AG08396 (cell line): ENCODE measurements at regions not wholly inside any gene's neighbourhood (a gene's known extent, or its start where the extent isn't known, plus 50 kb on each side); places are given as distances from the start of the nearest gene placed in this dataset.
"Not testable (repeated sequence)": the region's sequence is repeated elsewhere in the genome, so short reads cannot be mapped to it uniquely, and the experiment has no call there.

Source experiments
- DNase-seq: peaks from one replicate; pipeline ENCODE4 v3.0.0; 2012; ENCODE audit warnings: low spot score, mixed read lengths

DNA sequence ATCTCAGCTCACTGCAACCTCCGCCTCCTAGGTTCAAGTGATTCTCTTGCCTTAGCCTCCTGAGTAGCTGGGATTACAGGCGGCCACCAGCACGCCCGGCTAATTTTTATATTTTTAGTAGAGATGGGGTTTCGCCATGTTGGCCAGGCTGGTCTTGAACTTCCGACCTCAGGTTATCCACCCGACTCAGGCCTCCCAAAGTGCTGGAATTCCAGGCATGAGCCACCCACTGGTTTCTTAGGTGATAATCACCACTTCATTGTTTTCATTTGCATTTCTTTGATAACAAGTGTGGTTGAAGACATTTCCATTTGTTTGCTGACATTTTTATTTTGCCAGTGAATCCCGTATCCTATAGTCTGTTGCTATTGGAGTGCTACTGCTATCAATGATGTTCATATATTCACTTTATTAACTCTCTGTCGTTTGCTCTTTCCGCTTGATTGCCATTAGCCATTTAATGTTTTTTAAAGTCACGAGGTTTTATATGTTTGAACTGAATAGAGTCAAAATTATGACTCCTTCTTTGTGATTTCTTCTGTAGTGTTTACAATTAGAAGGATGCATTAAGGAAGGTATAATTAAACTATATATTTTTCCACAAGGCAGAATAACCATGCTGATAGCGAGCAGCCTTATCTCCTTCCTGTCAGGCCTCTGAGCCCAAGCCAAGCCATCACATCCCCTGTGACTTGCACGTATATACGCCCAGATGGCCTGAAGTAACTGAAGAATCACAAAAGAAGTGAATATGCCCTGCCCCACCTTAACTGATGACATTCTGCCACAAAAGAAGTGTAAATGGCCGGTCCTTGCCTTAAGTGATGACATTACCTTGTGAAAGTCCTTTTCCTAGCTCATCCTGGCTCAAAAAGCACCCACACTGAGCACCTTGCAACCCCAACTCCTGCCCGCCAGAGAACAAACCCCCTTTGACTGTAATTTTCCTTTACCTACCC, 87.3 kb upstream of the DAPK1 start:
- not testable (repeated sequence) for DNase-seq

DNA sequence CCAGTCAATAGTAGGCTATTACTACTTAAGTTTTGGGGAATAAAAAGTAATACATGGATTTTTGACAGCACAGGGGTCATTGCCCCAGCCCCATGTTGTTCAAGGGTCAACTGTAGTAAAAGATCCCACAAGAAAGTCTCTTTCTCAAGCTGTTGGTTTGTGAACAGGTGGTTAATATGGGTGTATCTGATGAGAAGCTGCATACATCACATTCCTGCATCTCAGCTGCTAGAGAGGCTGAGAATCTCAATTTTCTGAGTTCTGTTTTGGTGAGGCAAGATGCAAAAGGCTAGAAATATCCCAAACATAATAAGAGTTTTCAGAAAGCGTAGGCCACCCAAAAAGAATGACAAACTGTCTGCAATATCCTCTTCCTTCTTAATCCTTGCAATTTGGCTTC, 76.8 kb upstream of the DAPK1 start:
- no peak for DNase-seq

DNA sequence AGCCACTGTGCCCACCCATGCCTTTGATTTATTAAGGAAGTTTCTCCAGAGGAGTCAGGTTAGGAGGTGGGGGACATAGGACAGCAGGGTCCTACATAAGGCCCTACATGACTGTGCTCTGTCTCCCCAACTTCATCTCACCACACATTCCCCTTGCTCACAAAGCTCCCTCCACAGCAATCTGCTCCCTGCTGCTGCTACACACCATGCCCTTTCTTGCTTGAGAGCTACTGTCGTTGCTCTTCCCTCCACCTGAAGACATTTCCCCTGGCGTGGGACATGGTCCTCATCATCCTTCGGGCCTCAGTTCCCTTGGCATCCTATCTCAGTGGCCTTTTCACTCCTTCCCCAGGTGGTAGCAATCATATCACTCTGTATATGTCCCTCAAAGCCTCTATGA, 75.9 kb upstream of the DAPK1 start:
- no peak for DNase-seq

DNA sequence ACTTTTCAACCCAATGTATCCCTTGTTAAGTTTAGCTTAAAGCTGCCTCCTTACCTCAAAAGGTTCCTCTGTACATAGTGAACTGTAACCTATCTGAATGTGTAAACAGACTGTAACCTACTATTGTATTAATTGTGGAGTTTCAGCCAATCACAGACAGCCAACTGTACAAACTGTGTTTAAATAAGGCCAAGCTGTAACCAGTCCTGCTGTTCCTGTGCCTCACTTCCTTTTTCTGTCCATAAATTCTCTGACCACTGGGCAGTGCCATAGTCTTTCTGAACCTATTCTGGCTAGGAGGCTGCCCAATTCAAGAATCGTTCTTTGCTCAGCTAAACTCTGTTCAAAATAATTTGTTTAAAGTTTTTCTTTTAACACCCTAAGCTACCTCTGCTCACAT, 74.7 kb upstream of the DAPK1 start:
- DNase-seq, result no peak

DNA sequence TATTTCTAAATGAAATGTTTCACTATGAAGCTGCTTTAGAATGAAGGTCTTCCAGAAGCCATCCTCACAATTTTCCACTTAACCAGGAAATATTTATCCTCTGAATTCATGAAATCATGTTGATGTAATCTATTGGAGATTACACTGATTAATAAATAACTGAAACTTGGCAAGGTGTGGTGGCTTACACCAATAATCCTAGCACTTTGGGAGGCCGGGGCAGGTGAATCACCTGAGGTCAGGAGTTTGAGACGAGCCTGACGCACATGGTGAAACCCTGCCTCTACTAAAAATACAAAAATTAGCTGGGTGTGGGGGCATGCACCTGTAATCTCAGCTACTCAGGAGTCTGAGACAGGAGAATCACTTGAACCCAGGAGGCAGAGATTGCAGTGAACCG, 73.8 kb upstream of the DAPK1 start:
- DNase-seq, result not testable (repeated sequence)

DNA sequence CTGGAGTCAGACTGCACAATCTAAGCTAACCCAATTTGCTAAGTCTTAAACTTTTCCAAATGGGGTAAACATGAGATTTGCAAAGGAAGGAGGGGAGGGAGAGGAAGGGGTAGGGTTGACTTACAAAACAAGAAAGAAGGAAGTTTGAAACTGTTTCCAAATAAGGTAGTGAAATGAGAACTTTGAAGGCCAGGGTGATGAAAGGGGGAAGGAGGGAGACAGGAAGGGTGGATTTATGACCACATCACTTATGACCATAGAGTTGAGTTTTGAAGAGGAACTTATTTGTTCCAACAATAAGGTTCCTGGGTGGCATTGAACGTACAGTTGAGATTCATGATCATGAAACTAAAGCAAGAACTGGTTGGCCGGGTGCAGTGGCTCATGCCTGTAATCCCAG, 72.5 kb upstream of the DAPK1 start:
- no peak for DNase-seq

DNA sequence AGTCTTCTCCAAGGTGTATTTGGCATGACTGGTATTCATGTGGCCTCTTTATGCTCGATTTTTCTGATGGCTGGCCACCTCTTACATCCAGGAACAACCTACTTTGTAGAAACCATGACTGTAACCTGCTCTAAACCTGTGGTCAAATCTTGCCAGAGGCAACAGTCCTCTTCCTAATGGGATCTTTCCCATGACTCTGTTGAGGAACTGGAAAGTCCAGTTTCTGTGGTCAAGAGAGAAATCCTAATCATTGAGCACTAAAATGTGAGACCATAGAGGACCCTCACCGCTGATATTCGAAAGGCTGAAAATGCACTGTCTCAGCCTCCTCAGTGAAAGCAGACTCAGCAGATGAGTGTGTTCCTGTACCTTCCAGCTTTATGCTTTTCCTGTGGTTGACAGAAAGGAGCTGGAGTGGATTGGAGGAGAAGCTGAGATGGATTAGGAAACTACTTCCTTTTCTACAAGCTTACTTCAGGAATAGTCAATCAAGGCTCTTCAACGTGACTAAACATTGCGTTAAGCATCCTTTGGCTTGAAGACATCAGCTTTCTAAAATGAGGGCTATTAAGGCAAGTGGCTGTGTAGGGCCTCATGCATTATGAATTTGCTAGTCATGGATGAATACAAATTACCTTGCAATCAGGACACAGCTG, 69.7 kb upstream of the DAPK1 start:
- DNase-seq, result no peak

DNA sequence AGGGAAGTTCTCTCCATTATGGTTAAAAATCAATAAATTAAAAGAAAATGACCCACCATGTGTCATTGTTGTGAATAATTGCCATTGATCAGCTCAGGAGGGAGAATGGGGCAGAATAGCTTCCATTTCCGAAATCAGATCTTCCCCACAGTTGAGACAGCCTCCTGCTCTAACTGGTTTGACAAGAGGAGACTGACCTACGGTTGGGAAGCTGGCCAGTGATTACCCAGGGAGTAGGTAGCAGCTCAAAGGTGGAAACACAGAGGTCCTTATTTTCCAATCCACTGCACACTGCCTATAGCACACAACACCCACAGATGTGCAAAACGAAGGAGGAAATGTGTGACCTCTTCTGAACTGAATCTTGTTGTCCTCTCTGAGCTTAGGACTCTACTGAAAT, 69.0 kb upstream of the DAPK1 start:
- DNase-seq, result no peak

DNA sequence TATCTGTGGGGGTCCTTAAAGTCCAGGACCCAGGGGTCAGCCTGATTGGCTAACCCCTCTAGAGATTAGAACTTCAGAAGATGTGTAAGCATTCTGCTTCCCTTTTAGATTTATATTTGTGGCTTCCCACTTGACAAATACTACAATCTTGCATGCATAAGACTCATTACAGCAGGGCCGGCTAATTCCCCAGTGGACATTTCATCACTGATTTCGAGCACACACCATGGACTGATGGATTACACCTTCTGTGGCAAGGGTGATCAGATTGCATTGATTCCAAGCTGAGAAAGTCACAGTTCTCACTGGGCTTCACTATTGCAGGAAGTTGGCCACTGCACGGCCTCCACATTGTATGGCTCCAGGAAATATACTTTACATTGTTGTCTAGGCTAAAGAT, 65.8 kb upstream of the DAPK1 start:
- DNase-seq, result no peak

DNA sequence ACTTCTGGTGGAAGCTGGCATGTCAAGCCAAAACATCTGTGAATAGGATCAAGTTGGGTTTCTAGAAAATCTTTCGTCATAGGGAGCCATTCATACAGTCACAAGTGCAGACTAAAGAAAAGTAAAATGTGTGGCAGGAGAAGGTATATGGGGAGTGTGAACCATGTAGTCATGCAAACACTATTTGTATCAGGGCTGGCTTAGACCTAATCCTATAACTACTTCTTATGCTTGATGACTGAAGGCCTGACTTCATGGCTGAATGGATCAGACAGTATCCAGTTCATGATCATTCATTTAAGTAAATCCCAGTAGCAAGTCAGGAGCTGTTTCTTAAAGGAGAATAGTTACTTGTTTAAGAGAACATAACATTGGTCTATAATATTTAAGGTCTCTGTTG, 63.8 kb upstream of the DAPK1 start:
- no peak for DNase-seq

DNA sequence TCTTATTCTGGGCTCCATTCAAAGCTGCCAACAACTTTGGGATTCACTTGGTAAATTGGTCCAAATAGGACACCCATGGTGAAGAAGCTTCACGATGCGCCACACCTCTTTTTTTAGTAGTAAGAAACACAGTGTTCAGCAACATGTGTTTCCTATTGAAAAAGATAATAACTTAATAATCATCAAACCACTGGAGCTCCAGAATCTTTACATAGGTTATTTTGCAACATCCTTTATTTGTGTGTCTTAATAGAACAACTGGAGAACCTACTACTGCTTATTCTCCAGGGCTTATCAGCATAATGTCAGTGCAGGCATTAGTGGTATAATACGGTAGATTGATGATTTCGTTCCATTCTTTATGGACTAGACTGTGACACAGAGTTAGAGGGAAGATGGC, 63.3 kb upstream of the DAPK1 start:
- no peak for DNase-seq

DNA sequence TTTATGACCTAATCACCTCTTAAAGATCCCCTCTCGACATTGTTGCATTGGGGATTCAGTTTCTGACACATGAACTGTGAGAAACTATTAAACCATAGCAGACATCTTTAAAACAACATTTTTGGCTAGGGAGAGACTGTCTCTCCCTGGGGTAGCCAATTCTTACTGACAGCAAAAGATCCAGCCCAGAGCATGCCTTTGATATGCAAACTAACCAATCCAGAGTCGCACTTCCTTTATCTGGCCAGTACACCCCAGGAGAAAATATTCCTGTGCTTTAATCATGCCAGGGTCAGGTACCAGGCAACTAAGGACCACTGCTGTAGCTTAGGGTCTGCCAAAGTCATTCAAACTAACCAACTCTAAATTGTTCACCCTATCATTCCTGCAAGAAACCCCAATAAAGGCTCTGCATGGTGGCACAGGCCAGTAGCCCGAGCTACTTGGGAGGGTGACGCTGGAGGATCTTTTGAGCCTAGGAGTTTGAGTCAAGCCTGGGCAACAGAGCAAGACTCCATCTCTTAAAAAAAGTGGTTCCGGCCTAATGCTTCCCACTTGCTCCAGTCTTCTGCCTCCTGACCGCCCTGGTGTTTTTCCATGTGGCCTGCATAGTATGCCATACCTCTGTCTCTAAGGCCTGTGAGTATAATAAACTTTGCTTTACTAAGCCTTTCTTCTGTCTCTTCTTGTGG, 62.3 kb upstream of the DAPK1 start:
- no peak for DNase-seq

DNA sequence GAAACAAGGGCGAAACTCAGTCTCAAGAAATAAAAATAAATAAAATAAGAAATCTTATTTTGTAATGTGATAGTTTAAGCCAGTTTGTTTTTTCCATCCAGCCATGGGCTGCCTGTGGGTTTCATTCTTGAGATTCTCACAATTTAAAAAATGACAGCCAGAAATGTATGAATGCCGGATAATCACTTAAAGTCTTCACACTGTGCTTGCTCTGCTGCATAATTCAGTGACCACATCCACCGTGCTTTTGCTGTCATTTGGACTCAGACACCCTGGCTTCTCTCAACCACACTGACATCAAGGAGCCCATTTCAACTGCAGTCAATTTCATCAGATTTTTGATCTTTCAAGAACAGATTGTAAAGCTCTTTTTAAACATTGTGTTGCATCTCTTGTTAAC, 61.0 kb upstream of the DAPK1 start:
- DNase-seq, result no peak

DNA sequence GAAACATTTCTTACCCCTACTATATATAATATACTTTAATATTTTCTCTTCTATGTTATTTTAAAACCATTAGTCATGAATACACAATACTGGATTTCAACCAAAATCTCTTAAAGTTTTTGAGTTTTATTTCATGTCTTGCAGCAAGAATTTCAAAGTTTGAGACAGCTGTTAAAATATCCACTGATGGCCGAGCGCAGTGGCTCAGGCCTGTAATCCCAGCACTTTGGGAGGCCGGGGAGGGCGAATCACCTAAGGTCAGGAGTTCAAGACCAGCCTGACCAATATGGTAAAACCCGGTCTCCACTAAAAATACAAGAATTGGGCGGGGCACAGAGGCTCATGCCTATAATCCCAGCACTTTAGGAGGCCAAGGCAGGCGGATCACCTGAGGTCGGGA, 59.7 kb upstream of the DAPK1 start:
- DNase-seq, result no peak

DNA sequence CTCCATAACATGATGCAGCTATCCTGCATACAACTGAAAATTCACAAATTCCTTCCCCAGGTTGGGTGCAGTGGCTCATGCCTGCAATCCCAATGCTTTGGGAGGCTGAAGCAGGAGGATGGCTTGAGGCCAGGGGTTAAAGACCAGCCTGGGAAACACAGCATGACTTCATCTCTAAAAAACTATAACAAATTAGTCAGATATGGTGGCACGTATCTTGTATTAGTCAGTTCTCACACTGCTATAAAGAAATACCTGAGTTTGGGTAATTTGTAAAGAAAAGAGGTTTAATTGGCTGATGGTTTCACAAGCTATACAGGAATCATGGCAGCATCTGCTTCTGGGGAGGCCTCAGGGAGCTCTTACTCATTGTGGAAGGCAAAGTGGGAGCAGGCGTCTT, 56.4 kb upstream of the DAPK1 start:
- no peak for DNase-seq

DNA sequence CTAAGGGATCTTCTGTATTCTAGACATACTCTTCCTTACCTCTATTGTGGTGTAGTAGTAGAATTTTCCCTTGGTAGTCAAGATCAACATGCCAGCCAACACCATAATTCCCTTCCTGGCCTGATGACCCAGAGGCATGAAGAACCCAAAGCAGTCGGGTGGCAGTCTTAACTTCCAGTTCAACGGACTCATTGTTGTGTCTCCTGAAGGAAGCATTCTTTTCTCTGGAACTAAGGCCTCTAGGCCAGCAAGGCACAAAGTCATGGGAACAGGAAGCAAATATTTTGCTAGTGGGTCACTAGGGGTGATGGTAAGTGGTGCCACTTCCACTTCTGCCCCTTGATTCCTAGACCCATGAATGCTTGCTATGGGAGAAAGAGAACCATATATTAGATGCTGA, 55.2 kb upstream of the DAPK1 start:
- DNase-seq, result no peak

DNA sequence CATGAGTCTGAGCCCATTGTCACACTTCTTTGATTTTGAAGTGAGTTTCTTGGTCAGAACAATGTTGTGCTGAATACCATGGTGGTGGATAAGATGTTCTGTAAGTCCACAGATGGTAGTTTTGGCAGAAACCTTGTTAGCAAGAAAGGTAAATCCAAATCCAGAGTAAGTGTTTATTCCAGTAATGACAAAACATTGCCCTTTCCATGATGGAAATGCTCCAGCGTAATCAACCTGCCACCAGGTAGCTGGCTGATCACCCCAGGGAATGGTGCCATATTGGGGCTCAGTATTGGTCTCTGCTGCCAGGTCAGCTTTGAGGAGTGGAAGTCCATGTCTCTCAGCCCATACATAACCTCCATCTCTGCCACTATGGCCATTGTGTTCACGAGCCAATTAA, 54.7 kb upstream of the DAPK1 start:
- no peak for DNase-seq

DNA sequence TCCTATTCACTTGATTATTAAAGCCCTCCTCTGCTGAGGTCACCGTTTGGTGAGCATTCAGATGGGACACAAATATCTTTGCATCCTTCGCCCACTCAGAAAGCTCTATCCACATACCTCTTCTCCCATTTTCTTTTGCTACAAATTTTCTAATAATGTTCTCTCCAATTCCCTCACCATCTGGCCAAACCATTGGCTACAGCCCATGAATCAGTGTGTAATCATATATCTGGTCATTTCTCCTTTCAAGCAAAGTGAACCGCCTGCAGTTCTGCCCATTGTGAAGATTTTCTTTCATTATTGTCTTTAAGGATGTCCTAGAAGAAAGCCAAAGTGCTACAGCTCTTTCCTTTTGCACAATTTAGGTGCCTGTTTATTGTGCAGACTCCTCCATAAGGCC, 54.2 kb upstream of the DAPK1 start:
- DNase-seq, result no peak

DNA sequence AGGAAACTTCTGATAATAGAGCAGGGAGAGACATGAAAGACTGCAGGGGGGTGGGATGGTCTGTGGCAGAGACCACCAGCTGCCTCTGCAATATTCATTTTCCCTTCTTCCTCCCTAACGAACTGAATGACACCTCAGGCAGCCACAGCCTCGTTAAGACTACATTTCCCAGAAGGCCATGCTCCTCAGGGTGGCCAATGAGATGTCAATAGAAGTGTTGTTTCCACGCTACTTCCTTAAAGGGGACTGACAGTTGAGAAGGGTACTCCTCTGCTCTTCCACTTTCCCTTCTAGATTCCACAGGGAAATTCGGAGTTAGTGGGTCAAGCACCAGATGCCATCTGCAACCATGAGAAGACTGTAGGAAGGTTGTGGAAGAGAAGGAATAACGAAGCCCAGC, 52.0 kb upstream of the DAPK1 start:
- peak; percentile 11 for DNase-seq

DNA sequence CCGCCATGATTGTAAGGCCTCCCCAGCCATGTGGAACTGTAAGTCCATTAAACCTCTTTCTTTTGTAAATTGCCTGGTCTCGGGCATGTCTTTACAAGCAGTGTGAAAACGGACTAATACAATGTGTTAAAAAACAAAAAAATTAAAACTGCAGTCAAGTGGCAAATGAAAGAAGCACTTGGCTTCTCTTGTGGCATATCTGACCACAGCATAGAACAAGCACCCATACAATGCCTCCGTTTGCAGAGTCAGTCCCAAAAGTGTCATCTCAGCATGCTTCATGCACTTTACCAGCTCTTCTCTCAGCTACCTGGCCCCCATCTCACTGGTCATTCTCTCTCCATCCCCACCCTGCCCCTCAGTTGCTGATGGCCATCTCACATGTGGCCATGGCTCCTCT, 51.1 kb upstream of the DAPK1 start:
- DNase-seq, result no peak

DNA sequence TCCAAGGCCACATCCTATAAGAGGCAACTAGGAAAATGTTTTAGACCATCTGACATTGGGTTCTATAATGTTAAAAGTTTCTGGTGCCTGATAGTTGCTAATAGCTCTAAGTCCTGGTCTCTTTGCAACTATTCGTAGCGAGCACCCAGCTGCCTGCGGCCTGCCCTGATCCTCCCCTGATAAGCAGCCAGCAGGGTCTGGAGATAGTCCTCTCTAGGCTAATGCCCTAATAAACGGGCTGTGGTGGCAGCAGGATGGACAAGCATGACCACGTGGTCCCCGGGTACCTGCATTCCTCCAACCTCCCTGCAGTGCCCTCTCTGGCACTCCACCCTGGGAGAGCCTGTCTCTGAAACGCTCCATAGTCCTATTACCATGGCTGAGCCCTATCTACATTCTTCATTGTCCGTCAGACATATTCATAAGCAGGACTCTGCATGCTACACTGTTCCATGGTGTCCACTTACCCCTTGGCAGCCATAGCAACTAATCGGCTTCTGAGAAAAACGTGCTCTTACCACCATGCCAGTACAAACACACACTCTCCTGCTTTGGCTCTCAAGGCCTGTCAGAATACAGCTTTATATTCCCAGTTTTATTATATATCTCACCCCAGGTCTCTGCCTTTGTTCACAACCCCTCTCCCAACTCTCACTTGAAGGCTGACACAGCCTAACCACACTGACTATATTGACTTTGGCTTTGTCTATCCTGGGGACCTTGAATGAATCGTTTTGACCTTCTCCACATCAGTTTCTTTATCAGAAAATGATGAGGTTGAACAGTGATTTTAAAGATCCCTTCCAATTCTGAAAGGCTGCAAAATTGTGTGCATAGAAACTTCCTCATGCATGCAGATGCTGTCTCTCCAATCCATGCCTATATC, 49.9 kb upstream of the DAPK1 start:
- no peak for DNase-seq
